ENCODE measurements at regions not wholly inside any gene's neighbourhood (a gene's known extent, or its start where the extent isn't known, plus 50 kb on each side); places are given as distances from the start of the nearest gene placed in this dataset.

DNA sequence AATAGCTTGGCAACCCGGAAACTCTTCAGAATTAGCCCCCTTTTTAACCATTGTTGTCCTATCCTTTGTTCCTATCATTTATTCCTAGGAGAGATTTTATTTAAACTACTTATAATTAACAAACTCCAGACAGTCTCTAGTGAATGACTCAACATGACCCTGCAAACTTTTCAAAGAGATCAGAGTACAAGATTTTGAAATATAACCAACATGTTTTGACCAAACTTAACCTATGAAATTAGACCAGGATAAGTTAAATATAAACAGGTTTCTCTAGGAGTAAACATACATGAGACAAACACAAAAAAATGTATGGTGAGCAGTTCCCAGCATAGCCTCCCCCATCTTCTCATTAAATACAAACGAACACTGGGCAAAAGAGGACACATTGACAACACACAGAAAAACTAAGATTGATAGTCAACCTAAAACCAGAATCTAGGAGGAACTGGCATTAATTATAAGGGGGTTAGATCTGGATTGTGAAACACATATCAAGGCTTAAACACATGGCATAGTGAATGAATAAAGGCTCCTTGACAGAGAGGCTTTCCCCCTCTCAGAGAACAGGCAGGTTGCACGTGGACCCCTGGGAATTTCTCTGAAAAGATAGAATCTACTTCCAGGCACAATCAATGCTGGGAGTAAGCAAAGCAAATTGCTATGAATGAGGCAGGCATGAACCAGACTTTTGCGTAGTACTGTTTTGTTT, 284.1 kb downstream of the IRS1 start:
- no peaks in the 10 kb centered on the region for H3K9me3 ChIP-seq
- intact Hi-C loops (cut with DNase I) = no loop called here
- H3K4me3 ChIP-seq = no peak overlapping the region
- no peak for TF ChIP-seq CTCF (IDR thresholded peaks at IDR 0.05)
- H3K27me3 ChIP-seq (ENCODE audit: low read depth) = no peaks in the 10 kb centered on the region
- H3K27ac ChIP-seq = no peak overlapping the region
- no peak for ATAC-seq
- H3K4me1 ChIP-seq = no peaks in the 10 kb centered on the region
- no peaks in the 10 kb centered on the region for H3K36me3 ChIP-seq
- no peak for DNase-seq

DNA sequence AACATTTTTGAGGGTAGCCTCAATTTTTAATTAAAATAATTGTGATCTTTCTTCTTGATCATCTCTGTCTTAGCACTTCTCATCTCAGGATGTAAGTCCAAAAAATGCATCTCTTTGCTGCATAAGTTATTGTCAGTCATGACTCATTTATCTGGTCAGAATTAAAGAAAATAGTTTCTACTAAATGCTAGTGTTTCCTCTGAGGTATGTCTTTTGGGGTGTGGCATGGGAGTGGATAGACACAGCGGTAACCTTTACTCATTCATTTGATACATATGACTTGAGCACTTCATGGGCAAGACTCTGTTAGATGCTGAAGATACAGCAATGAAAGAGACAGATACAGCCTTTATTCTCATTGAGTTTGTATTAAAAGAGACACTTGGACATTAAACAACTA, 284.7 kb downstream of the IRS1 start:
- Histone ChIP-seq H3K4me3 (no peak overlapping the region), H3K36me3 (no peaks in the 10 kb centered on the region), H3K4me1 (no peaks in the 10 kb centered on the region), H3K27ac (no peak overlapping the region), H3K27me3 (ENCODE audit: low read depth) (no peaks in the 10 kb centered on the region), H3K9me3 (no peaks in the 10 kb centered on the region)
- TF ChIP-seq CTCF (IDR thresholded peaks at IDR 0.05) = no peak
- DNase-seq = no peak
- no peak for ATAC-seq
- intact Hi-C loops (cut with DNase I) = no loop called here

DNA sequence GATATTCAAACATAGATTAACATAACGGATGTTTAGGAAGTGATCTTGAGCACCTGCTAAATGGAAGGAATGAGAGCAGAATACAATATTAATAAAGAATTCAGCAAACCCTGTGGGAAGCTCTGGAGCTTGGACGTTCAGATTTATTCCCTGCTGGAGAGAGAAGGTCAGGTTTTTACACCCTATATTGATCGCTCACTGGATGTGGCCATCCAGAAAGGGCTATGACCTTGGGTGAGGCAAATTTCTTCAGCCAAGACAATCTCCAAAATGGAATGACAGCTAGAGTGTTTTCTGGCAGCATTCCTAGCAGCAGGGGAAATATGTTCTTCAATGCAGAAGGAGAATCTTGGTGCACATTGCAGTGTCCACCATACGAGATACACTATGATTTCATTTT, 288.3 kb downstream of the IRS1 start:
- ATAC-seq = no peak
- no peak for TF ChIP-seq CTCF (IDR thresholded peaks at IDR 0.05)
- Histone ChIP-seq H3K4me1 (no peaks in the 10 kb centered on the region), H3K27ac (no peak overlapping the region), H3K9me3 (no peaks in the 10 kb centered on the region), H3K27me3 (ENCODE audit: low read depth) (no peaks in the 10 kb centered on the region), H3K36me3 (no peaks in the 10 kb centered on the region), H3K4me3 (no peak overlapping the region)
- intact Hi-C loops (cut with DNase I) = no loop called here
- no peak for DNase-seq

DNA sequence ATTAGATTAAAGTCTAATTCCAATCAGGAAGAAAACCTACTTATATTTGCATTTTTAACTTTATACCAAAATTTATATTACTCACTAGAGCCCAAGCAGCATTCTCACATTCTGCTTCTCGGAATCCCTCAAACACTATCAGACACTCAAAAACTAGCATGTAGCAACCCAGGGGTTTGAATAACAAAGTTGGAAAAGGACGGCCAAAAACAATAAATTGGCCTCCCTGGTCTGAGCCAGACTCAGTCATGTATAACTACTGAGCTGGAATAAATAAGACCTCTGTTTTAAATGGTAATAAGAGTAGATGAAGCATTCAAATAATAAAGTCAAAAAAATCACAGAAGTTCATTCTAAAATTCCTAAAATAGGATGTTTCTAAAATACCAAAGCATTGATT, 290.9 kb downstream of the IRS1 start:
- Histone ChIP-seq H3K9me3 (no peaks in the 10 kb centered on the region), H3K27me3 (ENCODE audit: low read depth) (no peaks in the 10 kb centered on the region), H3K27ac (no peak overlapping the region), H3K4me3 (no peak overlapping the region), H3K4me1 (no peaks in the 10 kb centered on the region), H3K36me3 (no peaks in the 10 kb centered on the region)
- DNase-seq (no peak), ATAC-seq (no peak)
- TF ChIP-seq CTCF (IDR thresholded peaks at IDR 0.05) = no peak
- intact Hi-C loops (cut with DNase I) = no loop called here

- Histone ChIP-seq H3K27me3 (ENCODE audit: low read depth) (no peaks in the 10 kb centered on the region), H3K36me3 (no peaks in the 10 kb centered on the region), H3K4me1 (no peaks in the 10 kb centered on the region), H3K27ac (no peak overlapping the region), H3K9me3 (no peaks in the 10 kb centered on the region), H3K4me3 (no peak overlapping the region)
- TF ChIP-seq CTCF (IDR thresholded peaks at IDR 0.05) = no peak
- DNase-seq (no peak), ATAC-seq (no peak)
- intact Hi-C loops (cut with DNase I) = no loop called here
Measured at GRCh38 chr2:226508005-226508404, 291.6 kb downstream of the IRS1 start.
